Upper lobe of left lung (tissue), 4 donors: ENCODE measurements at regions not wholly inside any gene's neighbourhood (a gene's known extent, or its start where the extent isn't known, plus 50 kb on each side); places are given as distances from the start of the nearest gene placed in this dataset.

ENCODE experiments used
- CTCF ChIP-seq, 6 experiments: fragments of 450-650 bp in 4 of 6; fragments of 200-600 bp in 2 of 6; sonication (generic) in 2 of 6; IDR thresholded peaks; one replicate each; pipeline ENCODE4 v1.5.1; 2016 to 2019; ENCODE audit warnings: antibody characterized with exemption in 6 of 6
- EP300 ChIP-seq, 4 donors: sonication (generic); formaldehyde crosslinking; IDR thresholded peaks; one replicate each; pipeline ENCODE4 v1.5.1; 2017; ENCODE audit warnings: antibody characterized with exemption in 4 of 4, control low read depth in 2 of 4
- POLR2A ChIP-seq, 4 donors: fragments of 450-650 bp; IDR thresholded peaks; one replicate each; pipeline ENCODE4 v1.5.1; 2016 to 2017; ENCODE audit warnings: antibody characterized with exemption in 4 of 4, mild to moderate bottlenecking in 2 of 4

- TF ChIP-seq POLR2A (IDR thresholded peaks at IDR 0.05) (no peak), CTCF (IDR thresholded peaks at IDR 0.05) (no peak), EP300 (IDR thresholded peaks at IDR 0.05) (no peak)
These were observed 149.0 kb upstream of the RMST start for GRCh38 chr12:97313471-97314190.
